T follicular helper cell (primary cell): ENCODE measurements at regions not wholly inside any gene's neighbourhood (a gene's known extent, or its start where the extent isn't known, plus 50 kb on each side); places are given as distances from the start of the nearest gene placed in this dataset.
"Not testable (repeated sequence)": the region's sequence is repeated elsewhere in the genome, so short reads cannot be mapped to it uniquely, and the experiment has no call there.

Experiments
- DNase-seq: peaks from one replicate; pipeline ENCODE4 v3.0.0-alpha.2; 2020; ENCODE audit warnings: low read depth

GRCh38 chr20:22690616-22691179, 106.3 kb upstream of the FOXA2 start:
- no peak for DNase-seq

GRCh38 chr20:22691369-22692118, 107.2 kb upstream of the FOXA2 start:
- DNase-seq: peak; percentile 15

- DNase-seq: no peak
These were observed 107.7 kb upstream of the FOXA2 start for GRCh38 chr20:22692119-22692475.

- DNase-seq: not testable (repeated sequence)
These were observed 108.2 kb upstream of the FOXA2 start for GRCh38 chr20:22692620-22693019.

- DNase-seq: no peak
These were observed 112.4 kb upstream of the FOXA2 start for GRCh38 chr20:22696759-22697158.

- no peak for DNase-seq
These were observed 114.0 kb upstream of the FOXA2 start for GRCh38 chr20:22698259-22698842.

- no peak for DNase-seq
These were observed 115.0 kb upstream of the FOXA2 start for GRCh38 chr20:22699396-22699795.

- DNase-seq: no peak
These were observed 116.0 kb upstream of the FOXA2 start for GRCh38 chr20:22700367-22700766.

- DNase-seq: no peak
These were observed 117.4 kb upstream of the FOXA2 start for GRCh38 chr20:22701679-22702308.

- no peak for DNase-seq
These were observed 119.5 kb upstream of the FOXA2 start for GRCh38 chr20:22703843-22704242.

GRCh38 chr20:22711971-22712755, 127.8 kb upstream of the FOXA2 start:
- DNase-seq: no peak

- no peak for DNase-seq
These were observed 132.5 kb upstream of the FOXA2 start for GRCh38 chr20:22716821-22717351.

- DNase-seq: no peak
These were observed 133.1 kb upstream of the FOXA2 start for GRCh38 chr20:22717466-22717865.

- DNase-seq: no peak
These were observed 134.8 kb upstream of the FOXA2 start for GRCh38 chr20:22719167-22719591.

- DNase-seq: no peak
These were observed 135.8 kb upstream of the FOXA2 start for GRCh38 chr20:22720206-22720605.

- DNase-seq: no peak
These were observed 138.4 kb upstream of the FOXA2 start for GRCh38 chr20:22722811-22723210.

GRCh38 chr20:22723659-22724058, 139.3 kb upstream of the FOXA2 start:
- no peak for DNase-seq

- no peak for DNase-seq
These were observed 143.9 kb upstream of the FOXA2 start for GRCh38 chr20:22728146-22728745.

- DNase-seq: no peak
These were observed 144.8 kb upstream of the FOXA2 start for GRCh38 chr20:22729180-22729579.

GRCh38 chr20:22729616-22730236, 145.4 kb upstream of the FOXA2 start:
- DNase-seq: no peak

GRCh38 chr20:22732751-22733150, 148.4 kb upstream of the FOXA2 start:
- no peak for DNase-seq
